SK-N-SH treated with all-trans-retinoic acid at 6 μM for 48 hours (cell line): ENCODE measurements at regions not wholly inside any gene's neighbourhood (a gene's known extent, or its start where the extent isn't known, plus 50 kb on each side); places are given as distances from the start of the nearest gene placed in this dataset.

ENCODE experiments used
- BACH2 ChIP-seq: fragments of 250-450 bp; sonication (Bioruptor Pico); IDR thresholded peaks from 2 replicates; pipeline ENCODE4 v1.9.0; 2021; ENCODE audit warnings: mild to moderate bottlenecking, borderline replicate concordance
- CREB5 ChIP-seq: fragments of 250-450 bp; sonication (Bioruptor Pico); IDR thresholded peaks from 2 replicates; pipeline ENCODE4 v1.5.1; 2020; ENCODE audit warnings: low read depth, mild to moderate bottlenecking, moderate library complexity
- ESRRG ChIP-seq: fragments of 250-450 bp; sonication (Bioruptor Pico); IDR thresholded peaks from 2 replicates; pipeline ENCODE4 v1.6.1; 2021; ENCODE audit warnings: mild to moderate bottlenecking
- ISL1 ChIP-seq: fragments of 250-450 bp; sonication (Bioruptor Pico); IDR thresholded peaks from 2 replicates; pipeline ENCODE4 v2.1.2; 2022; ENCODE audit warnings: mild to moderate bottlenecking, moderate library complexity
- PATZ1 ChIP-seq: fragments of 250-450 bp; sonication (Bioruptor Pico); IDR thresholded peaks from 2 replicates; pipeline ENCODE4 v1.8.0; 2020; ENCODE audit warnings: mild to moderate bottlenecking, moderate library complexity, borderline replicate concordance
- TCF4 ChIP-seq: fragments of 250-450 bp; sonication (Bioruptor Pico); IDR thresholded peaks from 2 replicates; pipeline ENCODE4 v1.8.0; 2021; ENCODE audit warnings: mild to moderate bottlenecking, moderate library complexity, borderline replicate concordance
- TOX ChIP-seq: fragments of 250-450 bp; sonication (Bioruptor Pico); IDR thresholded peaks from 2 replicates; pipeline ENCODE4 v1.8.0; 2021; ENCODE audit warnings: mild to moderate bottlenecking, moderate library complexity, borderline replicate concordance
- ZC3H10 ChIP-seq: fragments of 250-450 bp; sonication (Bioruptor Pico); IDR thresholded peaks from 2 replicates; pipeline ENCODE4 v1.5.1; 2021; ENCODE audit warnings: mild to moderate bottlenecking, moderate library complexity
- ZFP3 ChIP-seq: fragments of 250-450 bp; sonication (Bioruptor Pico); IDR thresholded peaks from 2 replicates; pipeline ENCODE4 v1.5.0; 2020; ENCODE audit warnings: mild to moderate bottlenecking, moderate library complexity
- ZFP30 ChIP-seq: fragments of 450-650 bp; formaldehyde crosslinking; IDR thresholded peaks from 2 replicates; pipeline ENCODE4 v1.5.0; 2022; ENCODE audit warnings: mild to moderate bottlenecking, moderate library complexity

- TF ChIP-seq ZFP3 (CRISPR knock-in tag) (no peak), ISL1 (CRISPR knock-in tag) (no peak), ESRRG (CRISPR knock-in tag) (no peak), ZFP30 (CRISPR knock-in tag) (no peak), BACH2 (CRISPR knock-in tag) (no peak), ZC3H10 (CRISPR knock-in tag) (no peak), TCF4 (CRISPR knock-in tag) (no peak), PATZ1 (CRISPR knock-in tag) (no peak), CREB5 (no peak), TOX (no peak)
Measured at GRCh38 chr10:28879875-28880682, 202.8 kb downstream of the BAMBI start.
